ENCODE measurements at regions not wholly inside any gene's neighbourhood (a gene's known extent, or its start where the extent isn't known, plus 50 kb on each side); places are given as distances from the start of the nearest gene placed in this dataset.
A peak's percentile ranks its signal among the peaks of the same experiment; 100 is the strongest.

GRCh38 chr3:29033511-29033910 lies 247.4 kb upstream of the RBMS3 start:
- no peaks in the 10 kb centered on the region for H3K36me3 ChIP-seq
- H3K27me3 ChIP-seq = no peaks in the 10 kb centered on the region

GRCh38 chr3:29050155-29050554 lies 230.7 kb upstream of the RBMS3 start:
- no peaks in the 10 kb centered on the region for H3K9me3 ChIP-seq (replicated peaks)
- no peak overlapping the region for H3K4me3 ChIP-seq
- no peaks in the 10 kb centered on the region for H3K27me3 ChIP-seq
- no peak overlapping the region for H3K27ac ChIP-seq
- no peak for DNase-seq
- H3K4me1 ChIP-seq = no peaks in the 10 kb centered on the region
- H3K36me3 ChIP-seq = no peaks in the 10 kb centered on the region

More at GRCh38 chr3:29033511-29033910, 247.4 kb upstream of the RBMS3 start:
- DNase-seq = no peak
- H3K9me3 ChIP-seq (replicated peaks) = no peaks in the 10 kb centered on the region
- H3K4me1 ChIP-seq = peaks cover 9% of the 10 kb centered on the region
- no peak overlapping the region for H3K4me3 ChIP-seq
- H3K27ac ChIP-seq = no peak overlapping the region

GRCh38 chr3:29057326-29057725 lies 223.5 kb upstream of the RBMS3 start:
- Histone ChIP-seq H3K9me3 (replicated peaks) (no peaks in the 10 kb centered on the region; the same call in 1 of the 2 replicates), H3K4me1 (no peaks in the 10 kb centered on the region), H3K27me3 (no peaks in the 10 kb centered on the region), H3K4me3 (no peak overlapping the region), H3K36me3 (no peaks in the 10 kb centered on the region), H3K27ac (no peak overlapping the region)
- no peak for DNase-seq

- no peak overlapping the region for H3K4me3 ChIP-seq
- DNase-seq = peak; percentile 59 to 87
- no peaks in the 10 kb centered on the region for H3K27me3 ChIP-seq
- peak overlapping the region; percentile 72 for H3K27ac ChIP-seq
- H3K9me3 ChIP-seq (replicated peaks) = no peaks in the 10 kb centered on the region; the same call in 1 of the 2 replicates
- no peaks in the 10 kb centered on the region for H3K36me3 ChIP-seq
- H3K4me1 ChIP-seq = peaks cover 24% of the 10 kb centered on the region
These were observed 216.8 kb upstream of the RBMS3 start for GRCh38 chr3:29064085-29064484.

GRCh38 chr3:29065211-29065785 lies 215.6 kb upstream of the RBMS3 start:
- peak overlapping the region; percentile 72 for H3K27ac ChIP-seq
- no peaks in the 10 kb centered on the region for H3K9me3 ChIP-seq (replicated peaks)
- H3K4me3 ChIP-seq = no peak overlapping the region

GRCh38 chr3:29067007-29067406 lies 213.9 kb upstream of the RBMS3 start:
- no peak overlapping the region for H3K4me3 ChIP-seq
- no peaks in the 10 kb centered on the region for H3K36me3 ChIP-seq
- H3K4me1 ChIP-seq = peaks cover 24% of the 10 kb centered on the region
- H3K9me3 ChIP-seq (replicated peaks) = no peaks in the 10 kb centered on the region
- no peaks in the 10 kb centered on the region for H3K27me3 ChIP-seq
- H3K27ac ChIP-seq = no peak overlapping the region
- no peak for DNase-seq

More at GRCh38 chr3:29065211-29065785, 215.6 kb upstream of the RBMS3 start:
- Histone ChIP-seq H3K27me3 (no peaks in the 10 kb centered on the region), H3K4me1 (peaks cover 24% of the 10 kb centered on the region), H3K36me3 (no peaks in the 10 kb centered on the region)
- peak; percentile 89 to 91 for DNase-seq

GRCh38 chr3:29070959-29071634 lies 209.8 kb upstream of the RBMS3 start:
- Histone ChIP-seq H3K4me3 (no peak overlapping the region), H3K27me3 (no peaks in the 10 kb centered on the region), H3K4me1 (peaks cover 3% of the 10 kb centered on the region; the same call in 1 of the 2 replicates), H3K27ac (no peak overlapping the region), H3K9me3 (replicated peaks) (no peaks in the 10 kb centered on the region), H3K36me3 (no peaks in the 10 kb centered on the region)
- DNase-seq = no peak

GRCh38 chr3:29072611-29073010 lies 208.3 kb upstream of the RBMS3 start:
- H3K27ac ChIP-seq = no peak overlapping the region

GRCh38 chr3:29077356-29077755 lies 203.5 kb upstream of the RBMS3 start:
- DNase-seq = no peak
- H3K36me3 ChIP-seq = no peaks in the 10 kb centered on the region
- no peaks in the 10 kb centered on the region for H3K4me1 ChIP-seq
- no peaks in the 10 kb centered on the region for H3K27me3 ChIP-seq
- no peaks in the 10 kb centered on the region for H3K9me3 ChIP-seq (replicated peaks)
- H3K27ac ChIP-seq = no peak overlapping the region
- no peak overlapping the region for H3K4me3 ChIP-seq

More at GRCh38 chr3:29072611-29073010, 208.3 kb upstream of the RBMS3 start:
- H3K27me3 ChIP-seq = no peaks in the 10 kb centered on the region
- no peak overlapping the region for H3K4me3 ChIP-seq
- no peaks in the 10 kb centered on the region for H3K36me3 ChIP-seq
- no peak for DNase-seq
- no peaks in the 10 kb centered on the region for H3K4me1 ChIP-seq
- H3K9me3 ChIP-seq (replicated peaks) = no peaks in the 10 kb centered on the region

GRCh38 chr3:29079358-29079757 lies 201.5 kb upstream of the RBMS3 start:
- Histone ChIP-seq H3K4me3 (no peak overlapping the region), H3K36me3 (no peaks in the 10 kb centered on the region), H3K27ac (no peak overlapping the region), H3K9me3 (replicated peaks) (no peaks in the 10 kb centered on the region), H3K4me1 (no peaks in the 10 kb centered on the region), H3K27me3 (no peaks in the 10 kb centered on the region)
- DNase-seq = no peak

- Histone ChIP-seq H3K4me3 (no peak overlapping the region), H3K27me3 (no peaks in the 10 kb centered on the region), H3K27ac (no peak overlapping the region), H3K9me3 (replicated peaks) (no peaks in the 10 kb centered on the region), H3K36me3 (no peaks in the 10 kb centered on the region), H3K4me1 (no peaks in the 10 kb centered on the region)
- DNase-seq = no peak
These were observed 199.9 kb upstream of the RBMS3 start for GRCh38 chr3:29080967-29081366.

GRCh38 chr3:29083081-29083480 lies 197.8 kb upstream of the RBMS3 start:
- Histone ChIP-seq H3K27ac (no peak overlapping the region), H3K4me3 (no peak overlapping the region)

GRCh38 chr3:29083676-29084075 lies 197.2 kb upstream of the RBMS3 start:
- Histone ChIP-seq H3K9me3 (replicated peaks) (no peaks in the 10 kb centered on the region), H3K27ac (no peak overlapping the region), H3K4me1 (no peaks in the 10 kb centered on the region), H3K4me3 (no peak overlapping the region), H3K36me3 (no peaks in the 10 kb centered on the region), H3K27me3 (no peaks in the 10 kb centered on the region)
- no peak for DNase-seq

More at GRCh38 chr3:29083081-29083480, 197.8 kb upstream of the RBMS3 start:
- H3K36me3 ChIP-seq = no peaks in the 10 kb centered on the region
- DNase-seq = no peak
- no peaks in the 10 kb centered on the region for H3K4me1 ChIP-seq
- no peaks in the 10 kb centered on the region for H3K9me3 ChIP-seq (replicated peaks)
- H3K27me3 ChIP-seq = no peaks in the 10 kb centered on the region

GRCh38 chr3:29088579-29088978 lies 192.3 kb upstream of the RBMS3 start:
- Histone ChIP-seq H3K4me1 (no peaks in the 10 kb centered on the region), H3K9me3 (replicated peaks) (no peaks in the 10 kb centered on the region), H3K36me3 (no peaks in the 10 kb centered on the region), H3K4me3 (no peak overlapping the region), H3K27me3 (no peaks in the 10 kb centered on the region), H3K27ac (no peak overlapping the region)
- no peak for DNase-seq

- no peaks in the 10 kb centered on the region for H3K9me3 ChIP-seq (replicated peaks)
- DNase-seq = no peak
These were observed 189.8 kb upstream of the RBMS3 start for GRCh38 chr3:29090912-29091597.

More at GRCh38 chr3:29090912-29091597, 189.8 kb upstream of the RBMS3 start:
- Histone ChIP-seq H3K27ac (no peak overlapping the region), H3K4me3 (no peak overlapping the region), H3K27me3 (no peaks in the 10 kb centered on the region), H3K4me1 (no peaks in the 10 kb centered on the region), H3K36me3 (no peaks in the 10 kb centered on the region)
